Fibroblast of mammary gland (primary cell): ENCODE measurements at regions not wholly inside any gene's neighbourhood (a gene's known extent, or its start where the extent isn't known, plus 50 kb on each side); places are given as distances from the start of the nearest gene placed in this dataset.

Source experiments
- DNase-seq: peaks from one replicate; pipeline ENCODE4 v3.0.0-alpha.2; 2010; ENCODE audit warnings: low read depth
- H3K4me3 ChIP-seq: 2 replicates; pipeline ENCODE4 v1.5.1; 2011; ENCODE audit warnings: low read depth, mild to moderate bottlenecking, low read length, moderate library complexity; ENCODE audit not compliant: control insufficient read depth
- TF ChIP-seq, protein P1 (sequence below): conservative IDR thresholded peaks from 2 replicates; pipeline ENCODE4 v1.5.1; 2011; ENCODE audit warnings: low read depth, low read length, inconsistent platforms; ENCODE audit not compliant: control insufficient read depth, insufficient read depth

GRCh38 chr6:167517254-167517916 is 192.5 kb downstream of the TTLL2 start:
- DNase-seq: no peak
- H3K4me3 ChIP-seq: no peak overlapping the region
- TF ChIP-seq, protein P1, sequence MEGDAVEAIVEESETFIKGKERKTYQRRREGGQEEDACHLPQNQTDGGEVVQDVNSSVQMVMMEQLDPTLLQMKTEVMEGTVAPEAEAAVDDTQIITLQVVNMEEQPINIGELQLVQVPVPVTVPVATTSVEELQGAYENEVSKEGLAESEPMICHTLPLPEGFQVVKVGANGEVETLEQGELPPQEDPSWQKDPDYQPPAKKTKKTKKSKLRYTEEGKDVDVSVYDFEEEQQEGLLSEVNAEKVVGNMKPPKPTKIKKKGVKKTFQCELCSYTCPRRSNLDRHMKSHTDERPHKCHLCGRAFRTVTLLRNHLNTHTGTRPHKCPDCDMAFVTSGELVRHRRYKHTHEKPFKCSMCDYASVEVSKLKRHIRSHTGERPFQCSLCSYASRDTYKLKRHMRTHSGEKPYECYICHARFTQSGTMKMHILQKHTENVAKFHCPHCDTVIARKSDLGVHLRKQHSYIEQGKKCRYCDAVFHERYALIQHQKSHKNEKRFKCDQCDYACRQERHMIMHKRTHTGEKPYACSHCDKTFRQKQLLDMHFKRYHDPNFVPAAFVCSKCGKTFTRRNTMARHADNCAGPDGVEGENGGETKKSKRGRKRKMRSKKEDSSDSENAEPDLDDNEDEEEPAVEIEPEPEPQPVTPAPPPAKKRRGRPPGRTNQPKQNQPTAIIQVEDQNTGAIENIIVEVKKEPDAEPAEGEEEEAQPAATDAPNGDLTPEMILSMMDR: no peak

DNA sequence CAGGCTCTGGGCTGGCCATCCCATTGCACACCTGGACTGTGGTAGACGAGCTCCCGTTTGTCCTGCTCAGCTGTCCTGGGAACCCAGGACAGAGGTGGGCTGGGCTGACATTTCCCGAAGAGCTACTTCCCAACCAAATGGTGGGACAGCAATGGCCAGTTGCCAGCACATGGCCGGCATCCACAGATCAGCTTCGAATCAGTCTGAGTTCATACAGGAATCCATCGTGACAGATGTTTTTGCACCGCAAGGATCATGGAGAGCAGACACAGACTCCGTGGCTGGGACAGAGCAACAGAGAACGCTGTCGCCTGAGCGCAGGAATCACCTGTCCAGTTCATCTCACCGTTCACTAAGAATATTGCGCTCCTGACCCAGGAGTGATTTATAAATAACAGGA is 198.5 kb downstream of the TTLL2 start:
- DNase-seq: no peak
- H3K4me3 ChIP-seq: no peak overlapping the region
- TF ChIP-seq, protein P1: no peak

- H3K4me3 ChIP-seq: no peak overlapping the region
- no peak for DNase-seq
- TF ChIP-seq, protein P1: no peak
Measured at GRCh38 chr6:167524261-167525111, 199.6 kb downstream of the TTLL2 start.

- H3K4me3 ChIP-seq: no peak overlapping the region
- TF ChIP-seq, protein P1: no peak
- no peak for DNase-seq
Measured at GRCh38 chr6:167525774-167526173, 200.9 kb downstream of the TTLL2 start.

DNA sequence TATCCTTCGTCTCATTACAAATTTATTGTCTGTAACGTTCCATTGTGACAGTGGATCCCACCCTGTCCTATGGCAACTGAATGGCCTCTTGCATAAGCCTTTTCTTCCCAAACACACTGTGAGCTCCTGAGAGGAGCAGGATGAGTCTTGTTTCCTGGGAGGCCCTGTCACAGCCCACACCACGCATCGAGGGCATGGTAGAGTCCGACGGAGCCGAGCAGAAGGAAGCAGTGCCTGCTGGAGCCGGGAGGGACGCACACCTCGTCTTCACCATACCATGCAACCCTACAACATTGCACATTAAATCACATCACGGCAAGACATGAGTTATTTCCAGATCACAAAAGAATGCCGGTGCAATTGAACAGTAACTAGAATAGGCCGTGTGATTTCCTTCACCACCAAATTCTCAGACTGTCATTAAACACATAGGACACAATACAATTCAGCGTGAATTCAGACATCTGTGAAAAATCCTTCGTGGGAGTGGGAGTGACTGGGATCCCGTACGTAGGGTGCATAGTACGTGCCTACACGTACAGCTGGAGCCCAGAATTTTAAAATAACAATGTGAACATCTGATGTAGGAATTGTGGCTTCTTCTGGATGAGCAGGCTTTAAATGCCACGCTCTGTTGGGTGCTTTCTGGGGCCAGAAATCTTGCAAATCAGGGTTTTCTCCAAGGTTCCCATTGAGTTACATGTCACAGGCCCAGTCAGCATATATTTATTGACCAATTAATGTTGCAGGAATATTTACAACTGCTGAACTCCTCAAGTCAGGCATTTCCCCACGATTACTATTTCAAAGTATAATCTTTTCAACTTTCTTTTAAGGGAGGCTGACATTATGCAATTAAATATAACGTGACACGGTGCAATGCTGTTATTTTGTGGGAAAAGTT is 201.8 kb downstream of the TTLL2 start:
- no peak overlapping the region for H3K4me3 ChIP-seq
- DNase-seq: no peak
- TF ChIP-seq, protein P1: no peak

DNA sequence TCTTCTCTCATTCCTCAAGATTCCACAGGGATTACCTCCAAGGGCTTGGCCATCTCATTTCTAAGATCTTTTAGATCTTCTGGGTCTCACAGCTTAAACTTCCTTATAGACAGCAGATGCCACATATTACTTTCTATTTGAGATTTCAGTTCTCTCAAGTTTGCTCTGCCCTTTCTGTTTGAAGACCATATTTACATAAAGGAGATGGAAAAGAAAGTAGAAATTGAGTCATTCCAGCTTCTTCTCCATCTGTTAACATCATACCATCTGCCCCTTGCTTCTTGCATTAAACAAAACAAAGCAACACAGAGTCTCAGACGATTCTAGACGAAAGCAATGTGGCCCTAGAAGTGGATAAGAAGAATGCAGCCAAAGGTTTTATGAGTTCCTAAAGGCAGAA is 203.4 kb downstream of the TTLL2 start:
- no peak for DNase-seq
- no peak overlapping the region for H3K4me3 ChIP-seq
- TF ChIP-seq, protein P1: no peak
